SK-N-SH (cell line): ENCODE measurements at regions not wholly inside any gene's neighbourhood (a gene's known extent, or its start where the extent isn't known, plus 50 kb on each side); places are given as distances from the start of the nearest gene placed in this dataset.

Experiments used
- CTCF ChIA-PET: fragments of 300-600, 350-600 bp; formaldehyde crosslinking; extraction: SDS; loops from one replicate; lab custom pipeline; 2021; lab: Yijun Ruan, JAX
- POLR2A ChIA-PET: fragments of 350-600 bp; sonication (Branson Sonifier 250); formaldehyde crosslinking; extraction: SDS; loops from one replicate; lab custom pipeline; 2020; ENCODE audit warnings: antibody characterized with exemption, inconsistent platforms; lab: Yijun Ruan, JAX
- DNase-seq: peaks from one replicate; pipeline ENCODE4 v3.0.0; 2012
- H2AFZ ChIP-seq: fragments of 200-600 bp; sonication (generic); 2 replicates; pipeline ENCODE4 v1.8.1; 2016; ENCODE audit warnings: antibody characterized with exemption, mild to moderate bottlenecking, low read depth
- H3F3A ChIP-seq: fragments of 200-600 bp; sonication (generic); replicated peaks from 2 replicates; pipeline ENCODE3; 2016; ENCODE audit warnings: antibody characterized with exemption, mild to moderate bottlenecking; ENCODE audit not compliant: insufficient read depth
- H3K27ac ChIP-seq, 2 experiments: fragments of 200-500 bp in 1 of 2; fragments of 200-600 bp in 1 of 2; sonication (Bioruptor generic) in 1 of 2; sonication (generic), shearing (Covaris generic) in 1 of 2; 2 replicates each; pipeline versions ENCODE4 v1.5.1 to v1.6.1; 2014 to 2016; ENCODE audit warnings: low read depth in 2 of 2, inconsistent platforms in 1 of 2, low read length in 1 of 2, mild to moderate bottlenecking in 1 of 2, mixed read lengths in 1 of 2
- H3K27me3 ChIP-seq: fragments of 200-600 bp; sonication (generic), shearing (Covaris generic); 2 replicates; pipeline ENCODE4 v1.6.1; 2016; ENCODE audit warnings: mixed run types; ENCODE audit not compliant: insufficient read depth
- H3K36me3 ChIP-seq, 2 experiments: fragments of 200-500 bp in 1 of 2; fragments of 200-600 bp in 1 of 2; sonication (Bioruptor generic) in 1 of 2; sonication (generic) in 1 of 2; replicated peaks in 1 of 2; 2 replicates each; pipeline versions ENCODE3 to v1.5.1; 2014 to 2016; ENCODE audit warnings: low read length in 1 of 2, mild to moderate bottlenecking in 1 of 2; ENCODE audit not compliant: insufficient read depth in 2 of 2, control insufficient read depth in 1 of 2
- H3K4me1 ChIP-seq, 2 experiments: fragments of 200-500 bp in 1 of 2; fragments of 200-600 bp in 1 of 2; sonication (Bioruptor generic) in 1 of 2; sonication (generic), shearing (Covaris generic) in 1 of 2; 2 replicates each; pipeline versions ENCODE4 v1.5.1 to v1.6.1; 2014 to 2016; ENCODE audit warnings: low read depth in 1 of 2, low read length in 1 of 2, mixed run types in 1 of 2; ENCODE audit not compliant: insufficient read depth in 2 of 2, control insufficient read depth in 1 of 2
- H3K4me2 ChIP-seq: fragments of 200-600 bp; sonication (generic), shearing (Covaris generic); 2 replicates; pipeline ENCODE4 v1.6.1; 2017; ENCODE audit warnings: mixed run types
- H3K4me3 ChIP-seq, 2 experiments: fragments of 200-500 bp in 1 of 2; fragments of 200-600 bp in 1 of 2; sonication (Bioruptor generic) in 1 of 2; sonication (generic), shearing (Covaris generic) in 1 of 2; 2 replicates each; pipeline versions ENCODE4 v1.5.1 to v1.8.1; 2014 to 2016; ENCODE audit warnings: low read depth in 2 of 2, inconsistent platforms in 1 of 2, low read length in 1 of 2, mild to moderate bottlenecking in 1 of 2, mixed read lengths in 1 of 2, moderate library complexity in 1 of 2
- H3K79me2 ChIP-seq: fragments of 200-600 bp; sonication (generic); 2 replicates; pipeline ENCODE4 v1.8.1; 2017; ENCODE audit warnings: mild to moderate bottlenecking; ENCODE audit not compliant: insufficient read depth
- H3K9ac ChIP-seq: fragments of 200-600 bp; sonication (generic); 2 replicates; pipeline ENCODE4 v1.6.1; 2017; ENCODE audit warnings: mixed run types
- H3K9me2 ChIP-seq: fragments of 200-600 bp; sonication (generic); 2 replicates; pipeline ENCODE4 v1.6.1; 2017; ENCODE audit warnings: mixed run types
- H3K9me3 ChIP-seq: fragments of 200-600 bp; sonication (generic); 2 replicates; pipeline ENCODE4 v1.6.1; 2017; ENCODE audit warnings: mixed run types, mild to moderate bottlenecking, moderate library complexity
- H4K20me1 ChIP-seq: fragments of 200-600 bp; sonication (generic); 2 replicates; pipeline ENCODE4 v1.6.1; 2017; ENCODE audit warnings: mild to moderate bottlenecking, mixed run types; ENCODE audit not compliant: insufficient read depth
- CHD2 ChIP-seq: fragments of 150-350 bp; IDR thresholded peaks from 2 replicates; pipeline ENCODE4 v1.6.1; 2018; ENCODE audit warnings: low read length; ENCODE audit not compliant: partially characterized antibody
- CTCF ChIP-seq: fragments of 200-600 bp; sonication (generic); IDR thresholded peaks from 2 replicates; pipeline ENCODE4 v1.6.1; 2017; ENCODE audit warnings: antibody characterized with exemption, mild to moderate bottlenecking, moderate library complexity
- FOSL2 ChIP-seq: IDR thresholded peaks from 2 replicates; pipeline ENCODE4 v1.4.0; 2012; ENCODE audit warnings: low read depth, mild to moderate bottlenecking, moderate library complexity, borderline replicate concordance
- FOXJ3 ChIP-seq: sonication (generic); formaldehyde crosslinking; IDR thresholded peaks from 2 replicates; pipeline ENCODE4 v1.5.1; 2020; ENCODE audit warnings: mild to moderate bottlenecking, missing genetic modification reagents
- IRF3 ChIP-seq: fragments of 150-350 bp; IDR thresholded peaks from 2 replicates; pipeline ENCODE4 v1.6.1; 2016; ENCODE audit warnings: mild to moderate bottlenecking, low read depth, low read length
- JUND ChIP-seq: IDR thresholded peaks from 2 replicates; pipeline ENCODE4 v1.4.0; 2012
- PBX3 ChIP-seq: IDR thresholded peaks from 2 replicates; pipeline ENCODE4; 2012
- RAD21 ChIP-seq: IDR thresholded peaks from 2 replicates; pipeline ENCODE4 v1.6.1; 2012; ENCODE audit warnings: mild to moderate bottlenecking, low read length
- SMC3 ChIP-seq: IDR thresholded peaks from 2 replicates; pipeline ENCODE4 v1.6.1; 2012; ENCODE audit warnings: low read depth, low read length, improper control_type of control experiment
- TAF1 ChIP-seq: IDR thresholded peaks from 2 replicates; pipeline ENCODE4 v1.6.1; 2012; ENCODE audit warnings: low read depth, mild to moderate bottlenecking, low read length, moderate library complexity, borderline replicate concordance
- TCF12 ChIP-seq: IDR thresholded peaks from 2 replicates; pipeline ENCODE4 v1.4.0; 2012
- TEAD4 ChIP-seq: IDR thresholded peaks from 2 replicates; pipeline ENCODE4 v1.4.0; 2012; ENCODE audit warnings: mild to moderate bottlenecking, borderline replicate concordance; ENCODE audit not compliant: insufficient read depth
- USF1 ChIP-seq: IDR thresholded peaks from 2 replicates; pipeline ENCODE4 v1.4.0; 2012; ENCODE audit warnings: low read depth, borderline replicate concordance
- USF2 ChIP-seq: fragments of 150-350 bp; IDR thresholded peaks from 2 replicates; pipeline ENCODE4 v1.6.1; 2017; ENCODE audit warnings: antibody characterized with exemption, low read length, low read depth, borderline replicate concordance
- YY1 ChIP-seq: IDR thresholded peaks from 2 replicates; pipeline ENCODE4 v1.4.0; 2012; ENCODE audit warnings: low read depth, mild to moderate bottlenecking
- WGBS: methylation state at CpG from one replicate; pipeline ENCODE4 v1.1.6; 2017; ENCODE audit warnings: low lambda C conversion rate; 5-methylcytosine and 5-hydroxymethylcytosine counted together

GRCh38 chr20:24738058-24738775 lies 210.9 kb upstream of the CST7 start (continued):
- TF ChIP-seq USF1, result no peak
- TF ChIP-seq TAF1, result no peak
- TF ChIP-seq, all 33 proteins: peak for 0

GRCh38 chr20:24738981-24739633 lies 210.0 kb upstream of the CST7 start:
- no peak overlapping the region for H3K9ac ChIP-seq
- peak overlapping the region; percentile 33; the same call in 1 of the 2 replicates for H3K4me2 ChIP-seq
- no peak overlapping the region for H3K4me3 ChIP-seq
- H3K36me3 ChIP-seq, result no peaks in the 10 kb centered on the region
- no peaks in the 10 kb centered on the region for H3K9me3 ChIP-seq
- no peaks in the 10 kb centered on the region for H3K27me3 ChIP-seq
- 41% methylated on average over 7 of the region's 7 CpGs for WGBS
- H3K9me2 ChIP-seq, result no peaks in the 10 kb centered on the region
- CTCF ChIA-PET, result no interaction called here
- DNase-seq, result no peak
- POLR2A ChIA-PET, result no interaction called here
- H3K4me1 ChIP-seq, result peaks cover 0 to 5% of the 10 kb centered on the region in 2 experiments; a peak in 1 of 4 replicates
- TF ChIP-seq TEAD4, result no peak
- no peak for TF ChIP-seq IRF3
- TF ChIP-seq FOSL2, result no peak
- TF ChIP-seq TCF12, result no peak
- no peak for TF ChIP-seq FOXJ3 (CRISPR knock-in tag)
- TF ChIP-seq JUND, result no peak
- TF ChIP-seq PBX3, result no peak
- no peak for TF ChIP-seq CHD2
- TF ChIP-seq TAF1, result no peak
- no peaks in the 10 kb centered on the region for H4K20me1 ChIP-seq
- no peak overlapping the region for H3K27ac ChIP-seq
- H2AFZ ChIP-seq, result no peak overlapping the region
- H3F3A ChIP-seq, result no peaks in the 10 kb centered on the region
- no peaks in the 10 kb centered on the region for H3K79me2 ChIP-seq

GRCh38 chr20:24739746-24740145 lies 209.3 kb upstream of the CST7 start:
- H3K4me3 ChIP-seq, result no peak overlapping the region
- peaks cover 0 to 5% of the 10 kb centered on the region in 2 experiments; a peak in 1 of 4 replicates for H3K4me1 ChIP-seq
- CTCF ChIA-PET, result no interaction called here
- H3K27me3 ChIP-seq, result no peaks in the 10 kb centered on the region
- peak overlapping the region; percentile 33; the same call in 1 of the 2 replicates for H3K4me2 ChIP-seq
- no peaks in the 10 kb centered on the region for H4K20me1 ChIP-seq
- no peak overlapping the region for H2AFZ ChIP-seq
- no peaks in the 10 kb centered on the region for H3K36me3 ChIP-seq
- no peaks in the 10 kb centered on the region for H3K9me3 ChIP-seq
- DNase-seq, result no peak
- no peaks in the 10 kb centered on the region for H3K79me2 ChIP-seq
- POLR2A ChIA-PET, result no interaction called here
- no peaks in the 10 kb centered on the region for H3K9me2 ChIP-seq
- WGBS, result 12% methylated on average over 1 of the region's 1 CpG
- H3K9ac ChIP-seq, result no peak overlapping the region
- no peaks in the 10 kb centered on the region for H3F3A ChIP-seq
- TF ChIP-seq YY1 (no peak), CHD2 (no peak), USF2 (no peak), TAF1 (no peak), CTCF (no peak), RAD21 (no peak), PBX3 (no peak), USF1 (no peak), SMC3 (no peak)
- H3K27ac ChIP-seq, result no peak overlapping the region
